HUES48 (cell line): ENCODE measurements at regions not wholly inside any gene's neighbourhood (a gene's known extent, or its start where the extent isn't known, plus 50 kb on each side); places are given as distances from the start of the nearest gene placed in this dataset.

Experiments
- H3K27ac ChIP-seq: one replicate; pipeline ENCODE4 v1.7.0; 2013; ENCODE audit warnings: low read depth, low read length, inconsistent platforms
- H3K27me3 ChIP-seq: 2 replicates; pipeline ENCODE4 v1.6.1; 2013; ENCODE audit warnings: mild to moderate bottlenecking, low read length; ENCODE audit not compliant: control insufficient read depth, insufficient read depth
- H3K36me3 ChIP-seq: 2 replicates; pipeline ENCODE4 v1.6.1; 2013; ENCODE audit warnings: low read length; ENCODE audit not compliant: control insufficient read depth, insufficient read depth
- H3K4me1 ChIP-seq: 2 replicates; pipeline ENCODE4 v1.6.1; 2013; ENCODE audit warnings: mild to moderate bottlenecking, low read length; ENCODE audit not compliant: control insufficient read depth, insufficient read depth
- H3K4me3 ChIP-seq: 2 replicates; pipeline ENCODE4 v1.5.1; 2013; ENCODE audit warnings: mild to moderate bottlenecking, low read depth, low read length
- H3K9ac ChIP-seq: 2 replicates; pipeline ENCODE4 v1.6.1; 2013; ENCODE audit warnings: mild to moderate bottlenecking, low read depth, low read length, moderate library complexity
- H3K9me3 ChIP-seq: 2 replicates; pipeline ENCODE4 v1.6.1; 2013; ENCODE audit warnings: low read length; ENCODE audit not compliant: control insufficient read depth, insufficient read depth

DNA sequence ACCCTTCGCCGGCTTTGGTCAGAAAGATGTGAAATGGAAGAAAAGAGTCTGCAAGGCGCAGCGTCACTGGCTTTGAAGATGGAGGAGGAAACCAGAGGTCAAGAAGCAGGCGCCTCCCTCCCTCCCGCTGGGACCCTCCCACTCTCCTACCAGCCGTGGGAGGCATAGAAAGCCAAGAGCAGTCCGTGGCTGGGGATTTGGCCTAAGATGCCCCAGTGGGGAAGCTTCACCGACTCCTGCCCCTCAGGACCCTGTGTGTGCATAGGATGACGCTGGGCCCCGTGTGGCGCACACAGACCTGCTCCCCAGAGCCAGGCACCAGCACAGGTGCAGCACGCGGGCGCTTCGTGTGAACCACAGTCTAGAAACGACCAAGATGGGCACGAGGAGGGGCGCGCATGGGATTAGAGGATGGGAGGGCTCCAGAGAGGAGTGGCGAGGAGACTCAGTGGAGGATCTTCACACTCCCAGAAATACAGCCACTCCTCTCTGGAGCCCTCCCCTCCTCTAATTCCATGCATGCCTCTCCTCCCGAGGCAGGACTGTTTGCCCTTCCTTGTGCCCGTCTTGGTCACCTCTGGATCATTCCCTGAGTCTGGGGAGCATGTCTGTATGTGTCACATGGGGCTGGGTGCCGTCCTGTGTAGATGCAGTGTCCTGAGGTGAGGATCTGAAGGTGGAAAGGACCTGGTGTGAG lies 194.3 kb downstream of the TEX29 start:
- Histone ChIP-seq H3K4me3 (no peak overlapping the region), H3K9me3 (no peaks in the 10 kb centered on the region), H3K27ac (no peak overlapping the region), H3K9ac (no peak overlapping the region), H3K36me3 (no peaks in the 10 kb centered on the region), H3K4me1 (no peaks in the 10 kb centered on the region), H3K27me3 (no peaks in the 10 kb centered on the region)

DNA sequence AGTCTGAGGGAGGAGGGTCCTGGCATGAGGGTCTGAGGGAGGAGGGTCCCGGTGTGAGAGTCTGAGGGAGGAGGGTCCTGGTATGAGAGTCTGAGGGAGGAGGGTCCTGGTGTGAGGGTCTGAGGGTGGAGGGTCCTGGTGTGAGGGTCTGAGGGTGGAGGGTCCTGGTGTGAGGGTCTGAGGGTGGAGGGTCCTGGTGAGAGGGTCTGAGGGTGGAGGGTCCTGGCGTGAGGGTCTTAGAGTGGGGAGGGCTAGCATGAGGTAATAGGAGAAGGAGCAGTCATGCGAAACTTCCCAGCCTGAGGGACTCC lies 194.8 kb downstream of the TEX29 start:
- Histone ChIP-seq H3K9ac (no peak overlapping the region), H3K27me3 (no peaks in the 10 kb centered on the region), H3K27ac (no peak overlapping the region), H3K4me1 (no peaks in the 10 kb centered on the region), H3K36me3 (no peaks in the 10 kb centered on the region), H3K9me3 (no peaks in the 10 kb centered on the region), H3K4me3 (no peak overlapping the region)

DNA sequence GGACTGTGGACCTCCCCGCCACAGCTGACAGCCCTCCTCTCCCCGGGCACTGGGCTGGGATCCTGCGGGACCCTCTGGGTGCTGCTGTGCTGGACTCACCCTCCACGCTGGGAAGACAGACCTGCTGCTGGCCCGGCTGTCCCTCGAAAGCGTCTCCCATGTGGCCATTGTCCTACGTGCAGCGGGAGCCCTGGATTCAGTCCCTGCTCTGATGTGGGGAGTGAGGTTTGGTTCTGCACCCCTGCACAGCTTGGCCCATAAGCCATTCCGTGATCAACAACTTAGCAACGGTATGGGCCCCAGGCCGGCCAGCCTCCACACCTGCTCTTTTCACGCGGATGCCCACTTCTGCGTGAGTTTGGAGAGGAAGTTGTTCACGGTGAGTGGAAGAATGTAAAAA lies 195.2 kb downstream of the TEX29 start:
- Histone ChIP-seq H3K27ac (no peak overlapping the region), H3K27me3 (no peaks in the 10 kb centered on the region), H3K4me1 (no peaks in the 10 kb centered on the region), H3K36me3 (no peaks in the 10 kb centered on the region), H3K4me3 (no peak overlapping the region), H3K9ac (no peak overlapping the region), H3K9me3 (no peaks in the 10 kb centered on the region)

DNA sequence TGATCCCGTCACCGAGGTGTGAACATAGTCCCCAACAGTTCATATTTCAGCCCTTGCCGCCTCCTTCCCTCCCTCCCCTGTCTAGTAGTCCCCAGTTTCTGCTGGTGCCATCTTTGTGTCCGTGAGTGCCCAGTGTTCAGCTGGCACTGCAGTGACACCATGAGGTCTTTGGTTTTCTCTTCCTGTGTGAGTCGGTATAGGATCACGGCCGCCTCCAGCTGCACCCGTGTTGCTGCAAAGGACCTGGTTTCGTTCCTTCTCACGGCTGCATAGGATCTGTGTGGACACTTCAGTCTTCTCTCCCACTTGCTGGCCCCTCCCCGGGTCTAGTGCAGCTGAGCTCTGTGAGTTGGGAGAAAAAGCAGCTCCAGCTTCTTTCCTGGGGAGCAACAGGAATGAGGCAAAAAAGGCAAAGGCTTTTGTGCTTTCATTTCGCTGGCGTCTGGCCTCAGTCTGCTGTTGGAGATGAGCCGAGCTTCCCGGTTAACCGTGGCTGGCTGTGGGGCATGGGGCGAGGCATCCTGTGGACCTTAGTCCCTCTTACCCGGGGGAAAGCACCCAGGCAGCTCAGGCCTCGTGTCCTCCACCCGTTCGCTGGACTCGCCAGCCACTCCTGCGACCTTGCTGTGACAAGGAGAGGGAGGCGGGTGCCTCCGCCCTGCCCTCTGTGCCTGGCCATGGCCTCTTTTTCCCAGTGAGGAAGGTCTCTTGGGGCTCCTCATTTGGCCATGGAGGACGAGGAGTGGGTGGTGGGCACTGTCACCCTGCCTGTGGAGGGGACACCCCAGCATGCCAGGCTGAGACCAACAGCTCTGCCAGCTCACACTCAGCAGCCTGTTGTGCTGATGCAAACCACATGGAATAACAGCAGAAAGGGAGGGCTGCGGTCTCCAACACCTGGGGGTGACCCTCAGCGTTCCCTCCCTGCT lies 196.5 kb downstream of the TEX29 start:
- Histone ChIP-seq H3K4me3 (no peak overlapping the region), H3K27ac (no peak overlapping the region), H3K4me1 (no peaks in the 10 kb centered on the region), H3K27me3 (no peaks in the 10 kb centered on the region), H3K9ac (no peak overlapping the region), H3K9me3 (no peaks in the 10 kb centered on the region), H3K36me3 (no peaks in the 10 kb centered on the region)

DNA sequence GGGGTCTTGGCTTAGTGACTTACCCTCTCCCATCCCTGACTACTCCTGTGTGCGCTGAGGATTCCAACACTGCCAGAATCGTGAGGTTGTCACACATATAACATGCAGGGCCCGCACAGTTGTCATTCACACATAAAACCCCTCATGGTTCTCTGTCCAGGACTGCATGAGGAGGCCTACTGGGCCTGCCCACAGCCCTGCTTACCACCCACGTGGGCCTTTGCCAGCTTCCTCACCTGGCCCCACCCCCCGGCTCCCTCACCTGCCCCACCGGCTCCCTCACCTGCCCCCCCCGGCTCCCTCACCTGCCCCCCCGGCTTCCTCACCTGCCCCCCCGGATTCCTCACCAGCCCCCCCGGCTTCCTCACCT lies 197.2 kb downstream of the TEX29 start:
- Histone ChIP-seq H3K36me3 (no peaks in the 10 kb centered on the region), H3K9ac (no peak overlapping the region), H3K9me3 (no peaks in the 10 kb centered on the region), H3K4me1 (no peaks in the 10 kb centered on the region), H3K27ac (no peak overlapping the region), H3K4me3 (no peak overlapping the region), H3K27me3 (no peaks in the 10 kb centered on the region)

DNA sequence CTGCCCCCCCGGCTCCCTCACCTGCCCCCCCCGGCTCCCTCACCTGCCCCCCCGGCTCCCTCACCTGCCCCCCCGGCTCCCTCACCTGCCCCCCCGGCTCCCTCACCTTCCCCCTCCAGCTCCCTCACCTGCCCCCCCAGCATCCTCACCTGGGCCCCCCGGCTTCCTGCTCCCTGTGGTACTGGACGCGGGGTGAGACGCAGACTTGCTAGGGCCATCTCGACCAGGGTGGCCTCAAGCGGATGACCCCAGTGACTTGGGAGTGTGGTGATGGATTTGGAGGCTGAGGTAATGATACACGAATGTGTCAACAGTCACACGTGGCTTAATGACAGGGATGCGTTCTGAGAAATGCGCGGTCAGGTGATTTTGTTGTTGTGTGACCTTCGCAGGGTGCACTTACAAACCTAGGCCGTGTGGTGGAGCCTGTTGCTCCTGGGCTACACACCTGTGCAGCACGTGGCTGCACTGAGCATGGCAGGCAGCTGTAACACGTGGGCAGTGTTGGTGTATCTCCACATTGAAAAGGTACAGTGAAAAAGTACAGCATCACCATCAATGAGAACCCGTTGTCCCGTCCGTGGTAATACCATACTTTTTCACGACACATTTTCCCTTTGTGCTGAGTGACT lies 197.8 kb downstream of the TEX29 start:
- Histone ChIP-seq H3K9me3 (no peaks in the 10 kb centered on the region), H3K4me1 (no peaks in the 10 kb centered on the region), H3K9ac (no peak overlapping the region), H3K27ac (no peak overlapping the region), H3K4me3 (no peak overlapping the region), H3K27me3 (no peaks in the 10 kb centered on the region), H3K36me3 (no peaks in the 10 kb centered on the region)

DNA sequence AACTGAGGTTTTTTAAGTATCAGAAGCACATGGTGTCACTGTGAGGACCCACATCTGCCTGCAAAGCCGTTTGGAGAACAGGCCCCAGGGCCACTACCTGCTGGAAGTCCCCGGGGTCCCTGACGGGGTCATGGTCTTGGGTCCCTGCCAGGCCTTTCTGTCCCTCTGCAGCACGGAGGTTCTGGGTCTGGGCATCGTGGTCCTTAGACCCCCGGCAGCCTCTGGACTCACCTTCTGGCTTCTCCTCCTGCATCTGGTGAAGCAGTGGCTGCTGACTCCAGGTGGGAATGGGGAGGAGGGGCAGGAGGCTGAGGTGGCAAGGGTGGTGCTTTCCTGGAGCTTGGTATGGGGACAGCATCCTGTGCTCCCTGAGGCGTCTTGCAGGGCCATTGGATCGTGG lies 198.6 kb downstream of the TEX29 start:
- H3K4me3 ChIP-seq, result no peak overlapping the region
- no peak overlapping the region for H3K27ac ChIP-seq
- H3K27me3 ChIP-seq, result no peaks in the 10 kb centered on the region
- H3K9me3 ChIP-seq, result no peaks in the 10 kb centered on the region
- H3K4me1 ChIP-seq, result no peaks in the 10 kb centered on the region
- no peak overlapping the region for H3K9ac ChIP-seq
- no peaks in the 10 kb centered on the region for H3K36me3 ChIP-seq

DNA sequence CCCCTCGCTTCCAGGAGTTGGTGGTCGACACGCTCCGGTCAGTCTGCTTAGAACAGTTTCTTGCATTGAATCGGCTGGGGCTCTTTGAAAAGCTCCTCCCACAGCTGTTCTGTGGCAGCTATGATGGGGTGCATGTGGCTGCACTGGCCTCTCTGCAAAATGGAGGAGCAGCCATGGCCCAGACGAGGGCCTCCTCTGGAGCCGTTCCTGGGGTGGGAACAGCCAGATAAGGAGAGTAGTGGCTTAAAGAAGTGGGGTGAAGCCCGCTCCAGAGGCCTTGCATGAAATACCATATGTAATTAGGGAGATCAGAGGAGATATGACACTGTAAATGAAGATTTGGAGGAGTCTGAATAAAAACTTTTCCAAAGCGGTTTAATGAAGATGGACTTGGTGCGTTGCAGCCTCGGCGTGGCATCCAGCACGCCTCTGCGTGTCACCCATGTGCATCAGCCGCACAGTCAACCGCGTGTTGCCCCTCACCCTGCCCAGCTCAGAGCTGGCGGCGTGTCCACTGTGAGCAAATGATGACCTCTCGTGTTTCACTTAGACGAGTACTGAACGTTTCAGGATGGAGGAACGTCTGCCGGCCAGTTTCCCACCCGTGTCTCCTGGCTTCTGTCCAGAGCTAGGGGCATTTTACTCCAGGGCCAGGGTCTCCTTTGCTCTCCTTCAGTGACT lies 199.2 kb downstream of the TEX29 start:
- Histone ChIP-seq H3K4me1 (no peaks in the 10 kb centered on the region), H3K9me3 (no peaks in the 10 kb centered on the region), H3K4me3 (no peak overlapping the region), H3K27me3 (no peaks in the 10 kb centered on the region), H3K36me3 (no peaks in the 10 kb centered on the region), H3K27ac (no peak overlapping the region), H3K9ac (no peak overlapping the region)

DNA sequence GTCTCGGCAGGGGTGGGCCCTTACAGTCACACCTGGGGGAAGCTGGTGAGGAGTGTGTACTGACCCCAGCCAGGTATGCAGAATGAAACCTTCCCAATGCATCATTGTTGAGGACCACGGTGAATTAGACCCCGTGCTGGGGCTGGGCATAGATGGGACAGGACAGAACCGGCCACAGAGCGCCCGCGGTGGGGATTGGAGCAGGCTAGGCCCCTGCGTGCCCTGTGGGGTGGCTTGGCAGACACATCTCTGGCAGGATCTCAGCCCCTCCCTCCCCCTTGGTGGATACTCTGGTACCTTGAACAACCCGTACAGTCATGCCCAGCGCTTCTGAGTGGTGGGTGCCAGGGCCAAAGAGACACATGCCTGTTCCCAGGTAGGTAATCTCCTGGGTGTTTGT lies 200.6 kb downstream of the TEX29 start:
- no peaks in the 10 kb centered on the region for H3K9me3 ChIP-seq
- no peaks in the 10 kb centered on the region for H3K36me3 ChIP-seq
- no peaks in the 10 kb centered on the region for H3K4me1 ChIP-seq
- no peaks in the 10 kb centered on the region for H3K27me3 ChIP-seq
- no peak overlapping the region for H3K27ac ChIP-seq
- H3K4me3 ChIP-seq, result no peak overlapping the region
- no peak overlapping the region for H3K9ac ChIP-seq

DNA sequence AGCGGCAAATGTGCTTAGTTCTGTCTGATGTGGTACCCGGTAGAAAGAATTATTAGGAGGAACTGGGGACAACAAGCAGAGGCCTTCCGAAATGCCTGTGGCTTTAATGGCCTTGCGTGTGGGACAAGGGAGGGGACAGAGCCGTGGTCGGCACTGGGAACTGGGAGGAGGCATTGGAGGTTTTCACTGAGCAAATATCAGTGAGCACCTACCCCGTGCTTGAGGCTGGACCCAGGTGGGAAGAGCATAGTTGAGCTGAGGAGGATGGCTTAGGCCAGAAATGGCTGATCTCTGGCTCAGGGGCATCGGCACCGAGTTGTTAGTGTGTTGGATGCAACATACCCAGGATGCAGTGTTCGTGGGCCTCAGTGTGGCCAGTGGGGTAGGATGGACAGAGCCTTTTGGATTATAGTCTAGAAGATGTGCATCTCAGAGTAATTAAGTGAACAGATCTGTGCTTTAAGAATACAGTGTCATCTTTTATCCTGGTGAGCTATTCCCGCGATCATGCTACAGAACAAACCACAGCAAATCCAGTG lies 201.3 kb downstream of the TEX29 start:
- H3K9ac ChIP-seq, result no peak overlapping the region
- no peaks in the 10 kb centered on the region for H3K27me3 ChIP-seq
- H3K4me3 ChIP-seq, result no peak overlapping the region
- H3K36me3 ChIP-seq, result no peaks in the 10 kb centered on the region
- no peaks in the 10 kb centered on the region for H3K9me3 ChIP-seq
- H3K4me1 ChIP-seq, result no peaks in the 10 kb centered on the region
- no peak overlapping the region for H3K27ac ChIP-seq
